ENCODE measurements at regions not wholly inside any gene's neighbourhood (a gene's known extent, or its start where the extent isn't known, plus 50 kb on each side); places are given as distances from the start of the nearest gene placed in this dataset.
"Not testable (repeated sequence)": the region's sequence is repeated elsewhere in the genome, so short reads cannot be mapped to it uniquely, and the experiment has no call there.

DNA sequence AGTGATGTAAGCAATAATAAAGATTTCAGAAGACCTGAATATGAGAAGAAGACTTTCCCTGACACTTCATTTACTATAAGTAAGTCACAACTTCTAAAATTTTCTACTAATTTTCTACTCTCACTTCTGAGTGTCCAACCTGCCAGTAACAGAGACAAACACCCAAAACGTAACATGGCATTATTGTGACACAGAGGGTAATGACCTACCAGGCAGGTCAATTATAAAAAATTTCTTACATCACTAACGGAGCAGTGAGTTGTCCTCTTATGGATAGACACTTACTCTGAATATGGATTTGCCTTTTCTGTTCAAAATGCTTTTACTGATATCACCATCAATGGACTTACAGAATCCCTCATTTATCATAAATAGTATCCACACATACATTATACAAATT, 405.9 kb upstream of the MAGEB16 start:
- DNase-seq (ENCODE audit: low spot score), result no peak

DNA sequence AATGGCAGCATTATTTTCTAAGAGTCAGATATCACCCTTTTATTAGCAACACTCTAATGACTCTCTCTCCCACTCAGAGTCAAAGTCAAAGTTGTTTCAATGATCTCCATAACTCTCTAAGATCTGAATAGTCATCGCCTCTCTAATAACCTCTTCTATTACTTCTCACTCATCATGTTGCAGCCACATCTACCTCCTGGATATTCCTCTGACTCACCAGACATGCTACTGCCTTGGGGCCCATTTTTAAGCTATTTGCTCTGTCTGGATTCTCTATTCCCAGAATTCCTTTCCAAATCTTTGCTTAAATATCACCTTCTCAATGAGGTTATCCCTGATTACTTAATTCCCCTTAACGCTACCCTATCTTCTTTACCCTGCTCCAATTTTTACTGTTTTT, 391.8 kb upstream of the MAGEB16 start:
- no peak for DNase-seq (ENCODE audit: low spot score)

DNA sequence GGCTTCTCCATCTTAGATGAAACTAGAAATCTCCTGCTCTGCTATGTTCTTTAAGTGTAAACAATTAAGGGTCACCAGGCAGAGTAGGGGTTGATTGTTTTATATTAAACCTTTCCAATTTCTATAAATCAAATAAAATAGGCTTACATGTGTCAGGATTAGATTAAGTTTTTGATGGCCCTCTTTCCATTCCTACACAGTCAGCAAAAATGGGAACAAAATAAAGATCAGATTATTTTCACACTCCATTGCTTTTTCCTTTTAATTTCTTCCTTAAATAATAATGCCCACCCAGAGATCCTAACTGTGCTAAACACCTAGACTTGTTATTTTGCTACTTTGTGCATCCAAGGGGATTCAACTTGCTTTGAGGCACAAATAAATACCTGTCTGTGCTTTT, 381.4 kb upstream of the MAGEB16 start:
- no peak for DNase-seq (ENCODE audit: low spot score)

DNA sequence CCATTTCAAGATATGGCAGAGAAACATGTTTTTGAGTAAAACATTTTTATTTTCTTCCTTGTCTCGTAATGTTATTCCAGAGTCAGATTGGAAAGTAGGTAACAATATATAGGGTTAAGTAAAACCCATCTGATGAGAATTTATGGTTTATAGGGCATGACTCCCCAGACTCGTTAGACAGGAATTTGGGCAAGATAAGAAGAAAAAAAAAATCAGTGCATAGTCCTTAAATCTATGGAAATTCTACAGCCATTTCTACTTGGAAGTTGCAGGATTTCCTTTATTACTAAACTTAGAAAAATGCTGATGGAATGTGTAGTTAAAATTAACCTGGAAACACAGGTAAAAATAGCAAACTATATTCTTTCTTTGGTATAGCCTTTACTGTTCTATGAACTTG, 366.1 kb upstream of the MAGEB16 start:
- no peak for DNase-seq (ENCODE audit: low spot score)

DNA sequence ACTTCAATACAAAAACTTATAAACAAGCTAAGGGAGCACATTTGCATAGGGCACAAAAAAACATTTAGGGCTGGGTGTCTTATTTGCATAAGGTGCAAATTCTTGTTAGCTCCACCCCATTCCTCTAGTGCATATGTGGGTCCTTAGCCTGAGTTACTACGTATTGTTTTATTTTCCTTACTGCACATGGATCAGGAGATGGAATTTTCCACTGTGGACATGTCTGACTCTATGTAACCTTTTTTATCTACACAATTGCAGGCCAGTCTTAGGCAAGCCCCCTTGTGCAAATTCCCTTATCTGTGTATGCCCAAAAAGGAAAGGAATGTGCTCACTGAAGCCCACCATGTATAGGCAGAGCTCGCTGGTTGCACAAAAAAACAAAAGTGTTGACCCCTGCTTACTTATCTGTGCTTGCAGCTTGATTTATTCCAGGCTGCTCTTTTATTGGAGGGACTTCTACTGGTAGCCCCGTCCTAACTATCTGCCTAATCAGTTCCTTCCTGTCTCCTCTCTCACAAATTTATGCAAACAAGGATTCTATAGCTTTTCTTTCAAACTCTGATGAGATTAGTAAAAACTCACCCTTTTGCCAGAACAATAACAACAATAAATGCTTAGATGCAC, 359.0 kb upstream of the MAGEB16 start:
- no peak for DNase-seq (ENCODE audit: low spot score)

DNA sequence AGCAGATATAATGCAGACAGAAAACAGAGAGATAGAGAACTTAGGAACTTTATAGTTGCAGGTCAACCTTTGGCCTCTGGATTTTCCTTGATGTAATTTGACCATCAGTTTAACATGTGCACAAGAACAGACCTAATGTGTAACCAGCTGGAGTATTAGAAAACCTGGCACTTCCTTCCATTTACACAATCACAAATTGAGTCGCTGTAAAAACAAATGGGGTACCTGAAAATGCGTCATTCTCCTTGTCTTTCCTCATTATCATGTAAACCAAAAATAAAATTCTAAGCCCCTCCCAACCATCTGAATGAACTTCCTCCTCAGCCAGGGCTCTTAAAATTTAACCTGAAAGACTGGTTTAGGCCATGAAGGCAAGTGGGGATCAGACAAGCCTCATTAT, 358.4 kb upstream of the MAGEB16 start:
- no peak for DNase-seq (ENCODE audit: low spot score)

DNA sequence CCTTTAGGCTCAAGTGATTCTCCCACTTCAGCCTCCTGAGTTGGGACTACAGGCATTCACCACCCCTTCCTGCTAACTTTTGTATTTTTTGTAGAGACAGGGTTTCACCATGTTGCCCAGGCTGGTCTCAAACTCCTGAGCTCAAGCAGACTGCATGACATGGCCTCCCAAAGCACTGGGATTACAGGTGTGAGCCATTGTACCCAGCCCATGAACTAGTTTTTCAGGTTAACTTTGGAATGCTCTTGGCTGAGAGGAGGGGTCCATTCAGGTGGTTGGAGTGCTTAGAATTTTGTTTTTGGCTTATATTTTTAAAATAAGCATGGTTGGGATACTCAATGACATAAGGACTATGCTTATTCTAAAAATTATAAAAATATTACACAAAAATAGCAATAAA, 355.7 kb upstream of the MAGEB16 start:
- no peak for DNase-seq (ENCODE audit: low spot score)

DNA sequence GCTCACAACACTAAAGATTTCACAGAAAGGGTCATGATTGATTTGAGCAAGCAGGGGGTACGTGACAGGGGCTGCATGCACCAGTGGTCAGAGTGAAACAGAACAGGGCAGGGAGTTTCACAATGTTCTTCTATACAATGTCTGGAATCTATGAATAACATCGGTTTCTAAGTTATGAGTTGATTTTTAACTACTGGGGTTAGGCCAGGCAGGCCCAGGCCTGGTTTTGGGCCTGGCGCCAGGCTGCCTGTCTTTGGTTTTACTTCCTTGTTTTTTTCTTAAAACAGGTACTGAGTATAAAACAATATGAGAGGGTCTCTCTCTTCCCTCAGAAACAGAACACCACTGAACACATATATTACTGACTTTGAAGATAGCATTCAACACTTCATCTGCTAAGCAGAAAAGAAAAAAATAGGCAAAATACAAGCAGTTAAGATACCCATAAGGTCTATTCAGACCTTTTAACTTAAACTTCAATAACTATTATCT, 355.0 kb upstream of the MAGEB16 start:
- DNase-seq (ENCODE audit: low spot score), result not testable (repeated sequence)

DNA sequence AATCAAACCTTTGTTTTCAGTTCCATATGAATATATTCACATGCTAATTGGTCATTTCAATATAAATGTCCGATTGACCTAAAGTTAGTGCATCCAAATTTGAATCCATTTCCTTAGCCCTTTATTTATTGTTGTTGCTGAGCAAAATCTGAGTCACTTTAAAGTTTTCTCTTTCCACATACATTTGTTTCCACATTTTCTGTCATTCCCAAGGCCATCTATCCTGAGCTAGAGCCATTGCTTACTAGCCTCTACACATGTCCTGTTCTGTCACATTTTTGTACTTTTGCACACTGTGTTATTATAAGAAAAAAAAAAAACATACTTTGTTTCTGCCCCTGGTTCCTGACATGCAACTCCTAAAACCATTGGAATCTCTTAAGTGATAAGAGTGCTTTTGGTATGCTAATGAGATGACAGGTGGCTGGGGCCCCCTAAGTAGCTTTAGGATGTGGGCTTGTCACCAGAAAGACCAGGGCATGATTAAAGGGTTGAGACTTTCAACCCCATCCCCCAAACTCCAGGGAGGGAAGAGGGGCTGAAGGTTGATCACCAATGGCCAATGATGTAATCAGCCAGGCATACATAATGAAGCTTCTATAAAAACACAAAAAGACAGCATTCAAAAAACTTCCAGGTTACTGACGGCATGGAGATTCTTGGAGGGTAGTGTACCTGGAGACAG, 353.3 kb upstream of the MAGEB16 start:
- no peak for DNase-seq (ENCODE audit: low spot score)

DNA sequence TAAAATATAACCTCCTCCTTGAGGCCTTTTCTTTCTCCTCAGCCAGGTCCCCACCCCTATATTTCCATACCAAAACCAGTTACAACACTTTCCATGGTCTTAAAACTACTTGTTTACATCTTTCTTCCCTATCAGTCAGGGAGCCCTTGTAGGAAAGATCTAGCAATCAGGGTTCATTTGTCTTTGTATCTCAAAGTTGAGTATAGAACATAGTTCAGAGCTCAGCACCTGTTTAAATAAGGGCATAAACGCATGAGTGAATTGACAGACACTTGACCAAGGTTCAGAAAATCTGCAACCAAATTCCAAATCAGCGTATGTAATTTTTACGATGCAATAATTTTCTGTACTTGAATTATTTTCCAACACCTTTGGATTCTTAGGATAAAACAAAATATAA, 352.2 kb upstream of the MAGEB16 start:
- DNase-seq (ENCODE audit: low spot score), result no peak

DNA sequence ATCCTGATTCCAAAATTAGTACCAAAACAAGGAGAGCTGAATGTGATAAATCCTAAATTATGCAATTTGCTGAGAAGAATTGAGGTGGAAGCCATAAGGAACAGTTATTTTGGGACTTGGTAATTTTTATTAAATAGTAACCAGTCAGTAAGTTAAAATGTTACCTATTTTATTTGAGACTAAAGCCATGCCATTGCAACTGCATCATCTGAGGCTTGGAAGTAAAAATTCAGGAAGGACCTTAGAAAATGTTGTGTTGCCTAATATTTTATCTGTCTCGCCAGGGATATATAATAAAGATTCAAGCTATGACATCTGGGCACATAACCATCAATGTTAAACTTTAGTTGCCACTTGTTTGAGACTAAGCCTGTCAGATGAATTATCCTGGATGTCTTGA, 341.3 kb upstream of the MAGEB16 start:
- DNase-seq (ENCODE audit: low spot score), result no peak

DNA sequence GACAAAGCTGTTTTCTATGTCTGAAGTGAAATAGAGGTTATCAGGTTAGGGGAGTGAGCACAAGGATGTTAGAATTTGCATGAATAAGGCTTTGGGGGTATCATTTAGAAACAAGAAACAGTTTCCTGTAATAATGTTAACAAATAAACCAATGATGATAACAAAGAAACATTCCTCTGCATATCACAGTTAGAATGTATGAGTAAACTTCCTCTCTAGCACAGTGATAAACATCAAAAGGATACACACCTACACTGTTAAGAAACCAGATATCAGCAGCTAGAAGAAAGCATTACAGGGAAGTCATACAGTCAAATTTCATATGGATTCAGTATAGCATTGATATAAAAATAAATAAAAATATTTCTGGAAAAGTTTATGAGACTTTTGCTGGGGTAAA, 340.0 kb upstream of the MAGEB16 start:
- DNase-seq (ENCODE audit: low spot score), result no peak

DNA sequence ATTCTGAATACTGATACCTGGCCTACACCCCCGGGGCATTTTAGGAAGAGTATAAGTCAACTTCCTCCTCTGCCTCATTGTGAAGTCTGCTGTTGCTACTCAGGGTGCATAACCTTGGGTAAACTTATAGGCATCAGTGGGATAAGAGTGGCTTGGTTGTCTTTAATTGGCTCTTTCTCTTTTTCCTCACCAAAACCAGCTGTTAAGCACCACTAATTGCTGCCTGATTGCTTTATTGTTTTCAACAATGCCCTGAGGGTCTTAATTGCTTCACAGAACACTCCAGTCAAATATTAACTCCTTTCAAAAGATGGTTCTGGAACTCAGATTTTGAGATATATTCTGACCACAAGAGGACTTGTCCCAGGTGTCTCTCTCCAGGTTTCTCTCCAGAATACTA, 337.0 kb upstream of the MAGEB16 start:
- DNase-seq (ENCODE audit: low spot score), result no peak

DNA sequence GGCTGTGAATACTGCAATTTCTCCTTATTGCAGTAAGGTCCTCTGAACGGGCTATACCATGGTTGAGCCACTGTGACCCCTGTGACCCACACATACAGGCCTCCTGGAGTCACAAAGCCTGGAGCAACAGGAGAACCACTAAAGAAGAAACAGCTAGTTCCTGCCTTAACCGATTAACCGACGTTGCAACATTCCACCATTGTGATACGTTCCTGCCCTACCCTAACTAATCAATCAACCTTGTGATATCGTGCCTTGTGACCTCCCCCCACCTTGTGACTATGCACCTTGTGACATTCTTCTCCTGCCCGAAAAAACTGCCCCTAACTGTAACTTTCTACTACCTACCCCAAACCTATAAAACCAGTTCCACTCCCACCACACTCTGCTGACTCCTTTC, 301.5 kb upstream of the MAGEB16 start:
- DNase-seq (ENCODE audit: low spot score), result not testable (repeated sequence)

DNA sequence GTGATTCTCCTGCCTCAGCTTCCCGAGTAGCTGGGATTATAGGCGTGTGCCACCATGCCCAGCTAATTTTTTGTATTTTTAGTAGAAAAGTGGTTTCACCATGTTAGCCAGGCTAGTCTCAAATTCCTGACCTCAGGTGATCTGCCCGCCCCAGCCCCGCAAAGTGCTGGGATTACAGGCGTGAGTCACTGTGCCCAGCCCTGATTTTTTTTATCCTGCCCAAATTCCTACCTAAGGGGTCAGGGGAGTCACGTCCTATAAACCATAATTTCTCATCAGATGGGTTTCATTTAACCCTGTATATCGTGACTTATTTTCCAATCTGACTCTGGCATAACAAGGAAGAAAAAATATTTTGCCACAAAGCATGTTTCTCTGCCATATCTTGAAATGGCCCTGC, 300.7 kb upstream of the MAGEB16 start:
- not testable (repeated sequence) for DNase-seq (ENCODE audit: low spot score)

DNA sequence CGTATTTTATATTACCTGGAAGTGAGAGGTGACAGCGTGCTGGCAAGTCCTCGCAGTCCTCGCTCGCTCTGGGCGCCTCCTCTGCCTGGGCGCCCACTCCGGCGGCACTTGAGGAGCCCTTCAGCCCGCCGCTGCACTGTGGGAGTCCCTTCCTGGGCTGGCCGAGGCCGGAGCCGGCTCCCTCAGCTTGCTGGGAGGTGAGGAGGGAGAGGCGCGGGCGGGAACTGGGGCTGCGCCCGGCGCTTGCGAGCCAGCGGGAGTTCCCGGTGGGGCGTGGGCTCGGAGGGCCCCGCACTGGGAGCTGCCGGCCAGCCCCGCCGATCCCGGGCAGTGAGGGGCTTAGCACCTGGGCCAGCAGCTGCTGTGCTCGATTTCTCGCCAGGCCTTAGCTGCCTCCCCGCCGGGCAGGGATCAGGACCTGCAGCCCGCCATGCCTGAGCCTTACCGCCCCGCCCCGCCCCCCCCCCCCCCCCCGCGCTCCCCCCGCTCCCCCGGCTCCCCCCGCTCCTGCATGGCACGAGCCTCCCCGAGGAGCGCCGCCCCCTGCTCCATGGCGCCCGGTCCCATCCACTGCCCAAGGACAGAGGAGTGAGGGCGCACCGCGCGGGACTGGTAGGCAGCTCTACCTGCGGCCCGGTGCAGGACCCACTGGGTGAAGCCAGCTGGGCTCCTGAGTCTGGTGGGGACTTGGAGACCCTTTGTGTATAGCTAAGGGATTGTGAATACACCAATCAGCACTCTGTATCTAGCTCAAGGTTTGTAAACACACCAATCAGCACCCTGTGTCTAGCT, 298.9 kb upstream of the MAGEB16 start:
- no peak for DNase-seq (ENCODE audit: low spot score)

DNA sequence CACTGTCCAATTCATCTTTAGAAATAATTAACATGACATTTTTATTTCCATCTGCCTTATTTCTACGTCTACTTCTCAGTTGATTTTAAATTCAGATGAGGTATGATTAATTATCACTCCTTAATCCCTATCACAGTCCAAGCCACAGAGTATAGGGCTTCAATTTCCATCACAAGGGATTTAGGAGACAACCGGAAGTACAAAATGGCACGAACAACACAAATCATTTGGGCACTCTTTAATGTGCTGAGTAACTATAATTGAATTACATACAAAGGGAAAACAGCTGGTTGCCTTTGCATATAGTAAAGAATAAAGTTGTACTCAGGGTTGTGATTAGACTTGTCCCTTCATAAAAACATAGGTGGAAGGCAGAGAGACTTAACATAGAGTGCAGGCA, 290.4 kb upstream of the MAGEB16 start:
- no peak for DNase-seq (ENCODE audit: low spot score)

DNA sequence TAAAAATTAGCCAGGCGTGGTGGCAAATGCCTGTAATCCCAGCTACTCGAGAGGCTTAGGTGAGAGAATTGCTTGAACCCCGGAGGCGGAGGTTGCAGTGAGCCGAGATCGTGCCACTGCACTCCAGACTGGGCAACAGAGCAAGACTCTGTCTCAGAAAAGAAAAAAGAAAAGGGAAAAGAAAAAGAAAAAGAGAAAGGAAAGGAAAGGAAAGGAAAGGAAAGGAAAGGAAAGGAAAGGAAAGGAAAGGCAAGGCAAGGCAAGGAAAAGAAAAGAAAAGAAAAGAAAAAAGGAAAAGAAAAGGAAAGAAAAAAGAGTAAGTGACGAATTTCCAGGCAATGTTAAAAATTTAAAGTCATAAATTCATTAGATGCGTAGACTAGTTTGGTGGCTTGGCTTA, 250.1 kb upstream of the MAGEB16 start:
- DNase-seq (ENCODE audit: low spot score), result not testable (repeated sequence)

DNA sequence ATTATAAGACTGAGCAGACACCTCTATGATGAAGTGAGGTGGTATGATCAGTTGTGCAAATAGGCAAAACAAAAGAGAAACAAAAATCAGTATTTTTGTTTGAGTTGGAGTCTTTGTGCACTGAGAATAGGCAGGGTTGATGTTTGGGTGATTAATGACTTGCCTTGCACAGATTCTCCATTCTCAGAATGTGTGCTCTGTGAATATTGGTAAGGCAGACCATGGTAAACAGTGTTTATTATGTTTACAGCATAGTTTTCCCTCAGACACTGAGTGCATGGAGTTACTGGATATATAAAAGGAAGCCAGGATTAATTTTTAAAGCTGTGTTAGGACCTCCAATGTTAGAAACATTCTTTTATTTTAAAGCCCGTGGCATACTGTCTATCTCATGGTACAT, 240.2 kb upstream of the MAGEB16 start:
- DNase-seq (ENCODE audit: low spot score), result no peak

DNA sequence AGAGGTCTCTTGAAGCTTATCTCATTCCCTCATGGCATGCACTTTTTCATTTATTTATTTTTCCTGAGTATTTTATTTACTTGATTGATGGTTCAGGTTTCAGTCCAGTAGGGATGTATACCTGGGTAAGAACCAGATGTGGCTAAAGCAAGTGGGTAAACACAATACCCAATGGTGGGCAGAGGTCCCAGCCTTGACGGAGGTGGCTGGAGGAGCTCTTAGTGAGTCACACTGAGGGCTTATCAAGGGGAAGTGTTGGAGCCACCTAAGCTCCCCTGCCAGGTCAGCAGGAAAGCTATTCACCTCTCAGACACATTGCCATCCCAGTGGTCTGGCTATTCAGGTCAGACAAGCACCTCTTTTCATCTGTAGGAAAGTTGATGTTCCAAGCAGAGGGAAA, 236.2 kb upstream of the MAGEB16 start:
- no peak for DNase-seq (ENCODE audit: low spot score)

DNA sequence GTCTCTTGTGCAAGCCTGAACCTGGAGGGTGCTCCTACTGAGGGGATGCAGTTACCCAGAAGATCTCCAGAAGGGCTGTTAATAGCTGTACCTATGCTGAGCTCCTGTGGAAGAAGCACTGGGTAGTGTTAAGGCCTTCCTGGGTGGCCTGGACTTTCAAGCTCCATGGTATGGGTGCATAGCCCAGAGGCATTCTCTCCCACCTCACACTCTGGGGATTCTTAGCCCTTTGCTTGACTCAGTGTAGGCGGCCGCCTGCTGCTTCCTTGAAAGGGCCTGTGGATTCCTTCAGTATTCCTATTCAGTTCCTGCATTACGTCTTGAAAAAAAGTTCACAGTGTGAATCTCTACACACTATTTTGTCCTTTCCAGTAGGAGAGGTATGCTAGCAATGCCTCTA, 235.7 kb upstream of the MAGEB16 start:
- DNase-seq (ENCODE audit: low spot score), result no peak

DNA sequence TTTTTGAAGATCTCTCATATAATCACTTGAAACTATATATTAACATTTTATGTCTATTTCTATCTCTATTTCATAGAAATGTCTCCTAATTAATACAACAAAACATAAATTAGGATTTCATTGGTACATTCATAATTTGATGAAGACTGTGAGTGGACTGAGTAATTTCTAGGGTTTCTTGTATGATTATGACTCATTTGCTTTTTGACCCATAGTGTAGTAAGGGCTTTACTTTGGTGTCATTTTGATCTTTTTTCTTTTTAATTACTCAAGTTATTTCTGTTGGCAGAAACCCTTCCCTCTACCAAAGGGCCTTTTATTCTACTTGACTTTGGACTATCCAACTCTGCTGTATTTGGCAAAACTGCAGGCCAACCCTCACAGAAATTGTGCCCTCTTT, 207.9 kb upstream of the MAGEB16 start:
- DNase-seq (ENCODE audit: low spot score), result no peak

Data from mesenteric fat pad (tissue), 1 donor.